ENCODE measurements at regions not wholly inside any gene's neighbourhood (a gene's known extent, or its start where the extent isn't known, plus 50 kb on each side); places are given as distances from the start of the nearest gene placed in this dataset.
"Not testable (repeated sequence)": the region's sequence is repeated elsewhere in the genome, so short reads cannot be mapped to it uniquely, and the experiment has no call there.

- no peak for DNase-seq (ENCODE audit: low spot score)
- peaks cover 0 to 7% (median 6%) of the 10 kb centered on the region in 4 donors for H3K4me1 ChIP-seq (ENCODE audit: control insufficient read depth in 4 of 4, insufficient read depth in 4 of 4, low read length in 3 of 4)
- H3K4me3 ChIP-seq (ENCODE audit: low read depth in 1 of 3, low read length in 3 of 3), result no peak overlapping the region
- no peaks in the 10 kb centered on the region for H3K27me3 ChIP-seq (ENCODE audit: control insufficient read depth in 4 of 4, insufficient read depth in 4 of 4, low read length in 3 of 4)
- H3K27ac ChIP-seq (ENCODE audit: low read depth in 1 of 2, low read length in 2 of 2), result no peak overlapping the region
- H3K9ac ChIP-seq (ENCODE audit: low read depth in 1 of 2, low read length in 2 of 2), result no peak overlapping the region
- TF ChIP-seq FOXA2 (IDR thresholded peaks at IDR 0.05) (no peak), RAD21 (IDR thresholded peaks at IDR 0.05) (no peak), FOXA1 (IDR thresholded peaks at IDR 0.05) (no peak), NR2F2 (IDR thresholded peaks at IDR 0.05) (no peak), MAX (IDR thresholded peaks at IDR 0.05) (no peak), REST (IDR thresholded peaks at IDR 0.05) (no peak), YY1 (IDR thresholded peaks at IDR 0.05) (no peak), SP1 (IDR thresholded peaks at IDR 0.05) (no peak), ATF3 (IDR thresholded peaks at IDR 0.05) (no peak), JUND (IDR thresholded peaks at IDR 0.05) (no peak), HNF4G (IDR thresholded peaks at IDR 0.05) (no peak), RXRA (IDR thresholded peaks at IDR 0.05) (no peak)
- no peaks in the 10 kb centered on the region for H3K9me3 ChIP-seq (ENCODE audit: control insufficient read depth in 4 of 4, low read length in 3 of 4)
- 86% methylated on average over 2 of the region's 2 CpGs for WGBS
- H3K36me3 ChIP-seq (ENCODE audit: control insufficient read depth in 4 of 4, insufficient read depth in 3 of 4, low read depth in 1 of 4, low read length in 3 of 4), result no peaks in the 10 kb centered on the region
Measured at GRCh38 chr16:13848795-13849194, 71.2 kb upstream of the ERCC4 start.

- H3K9ac ChIP-seq (ENCODE audit: low read depth in 1 of 2, low read length in 2 of 2); H3K9me3 ChIP-seq (ENCODE audit: control insufficient read depth in 4 of 4, low read length in 3 of 4); H3K4me3 ChIP-seq (ENCODE audit: low read depth in 1 of 3, low read length in 3 of 3); H3K4me1 ChIP-seq (ENCODE audit: control insufficient read depth in 4 of 4, insufficient read depth in 4 of 4, low read length in 3 of 4); DNase-seq (ENCODE audit: low spot score); H3K36me3 ChIP-seq (ENCODE audit: control insufficient read depth in 4 of 4, insufficient read depth in 3 of 4, low read depth in 1 of 4, low read length in 3 of 4); H3K27ac ChIP-seq (ENCODE audit: low read depth in 1 of 2, low read length in 2 of 2); H3K27me3 ChIP-seq (ENCODE audit: control insufficient read depth in 4 of 4, insufficient read depth in 4 of 4, low read length in 3 of 4): not testable (repeated sequence)
- WGBS, result 67% methylated on average over 4 of the region's 4 CpGs
Measured at GRCh38 chr16:13850173-13850572, 69.8 kb upstream of the ERCC4 start.

- WGBS, result 90% methylated on average over 5 of the region's 5 CpGs
- Histone ChIP-seq H3K27ac (ENCODE audit: low read depth in 1 of 2, low read length in 2 of 2) (no peak overlapping the region), H3K36me3 (ENCODE audit: control insufficient read depth in 4 of 4, insufficient read depth in 3 of 4, low read depth in 1 of 4, low read length in 3 of 4) (no peaks in the 10 kb centered on the region), H3K27me3 (ENCODE audit: control insufficient read depth in 4 of 4, insufficient read depth in 4 of 4, low read length in 3 of 4) (no peaks in the 10 kb centered on the region), H3K4me3 (ENCODE audit: low read depth in 1 of 3, low read length in 3 of 3) (no peak overlapping the region), H3K4me1 (ENCODE audit: control insufficient read depth in 4 of 4, insufficient read depth in 4 of 4, low read length in 3 of 4) (no peaks in the 10 kb centered on the region), H3K9me3 (ENCODE audit: control insufficient read depth in 4 of 4, low read length in 3 of 4) (no peaks in the 10 kb centered on the region), H3K9ac (ENCODE audit: low read depth in 1 of 2, low read length in 2 of 2) (no peak overlapping the region)
- TF ChIP-seq HNF4A (conservative IDR thresholded peaks at IDR 0.05) (no peak), YY1 (IDR thresholded peaks at IDR 0.05) (no peak), RAD21 (IDR thresholded peaks at IDR 0.05) (no peak), CTCF (IDR thresholded peaks at IDR 0.05; ENCODE audit: low read depth, low read length, missing input control) (no peak)
- DNase-seq (ENCODE audit: low spot score), result no peak
Measured at GRCh38 chr16:13852827-13853226, 67.1 kb upstream of the ERCC4 start.

Data from liver (tissue), 8 donors.